Superior temporal gyrus (tissue), 1 donor: ENCODE measurements at regions not wholly inside any gene's neighbourhood (a gene's known extent, or its start where the extent isn't known, plus 50 kb on each side); places are given as distances from the start of the nearest gene placed in this dataset.

Experiments
- DNase-seq: peaks from one replicate; pipeline ENCODE4 v3.0.0-alpha.2; 2016; ENCODE audit errors: extremely low spot score

DNA sequence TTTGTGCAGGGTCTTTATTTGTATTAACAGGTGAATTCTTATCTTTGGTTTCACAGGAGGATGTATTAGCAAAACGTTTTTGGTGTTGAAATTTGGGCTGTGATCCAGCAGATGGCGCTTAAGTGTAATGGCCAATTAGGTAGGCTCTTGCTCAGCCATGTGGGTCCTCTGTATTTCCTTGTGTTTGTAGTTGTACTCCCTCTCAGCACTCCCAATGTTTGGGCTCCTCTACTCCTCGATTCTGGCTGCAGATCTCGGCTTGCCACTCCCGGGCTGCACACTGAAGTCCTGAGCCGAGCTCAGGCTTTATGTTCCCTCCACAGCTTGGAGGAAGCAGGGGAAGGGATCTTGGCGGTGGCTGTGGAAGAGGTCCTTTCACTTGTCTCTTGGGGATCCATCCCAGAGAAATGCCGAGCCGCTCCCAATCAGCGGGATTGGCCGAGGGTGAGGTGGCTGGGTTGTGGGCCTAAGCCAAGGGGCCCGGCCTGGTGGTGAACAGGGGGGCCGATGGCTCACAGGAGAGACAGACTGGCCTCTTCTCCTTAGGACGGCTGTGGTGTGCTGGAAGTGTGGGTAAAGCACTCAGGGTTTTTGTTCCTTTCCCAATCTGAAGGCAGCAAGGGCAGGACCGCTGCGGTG, 133.7 kb downstream of the AEBP2 start:
- DNase-seq = no peak

DNA sequence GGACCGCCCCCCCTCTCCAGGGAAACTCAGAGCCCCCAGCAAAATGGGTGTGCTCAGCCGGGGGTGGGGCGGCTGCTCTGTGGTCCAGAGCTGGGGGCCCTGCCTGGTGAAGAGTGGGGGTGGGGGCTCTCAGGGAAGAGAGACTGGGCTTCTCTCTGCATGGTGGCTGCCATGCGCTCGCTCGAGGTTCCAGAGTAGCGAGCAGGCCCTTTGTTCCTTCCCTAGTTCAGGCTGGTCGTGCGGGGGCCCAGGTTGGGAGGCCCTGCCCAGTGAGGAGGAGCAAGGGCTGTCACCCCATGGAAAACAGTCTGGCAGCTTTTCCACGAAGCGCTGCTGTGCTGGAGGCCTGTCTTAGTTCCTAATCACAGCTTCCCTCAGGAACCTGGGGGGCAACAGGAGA, 134.6 kb downstream of the AEBP2 start:
- no peak for DNase-seq

DNA sequence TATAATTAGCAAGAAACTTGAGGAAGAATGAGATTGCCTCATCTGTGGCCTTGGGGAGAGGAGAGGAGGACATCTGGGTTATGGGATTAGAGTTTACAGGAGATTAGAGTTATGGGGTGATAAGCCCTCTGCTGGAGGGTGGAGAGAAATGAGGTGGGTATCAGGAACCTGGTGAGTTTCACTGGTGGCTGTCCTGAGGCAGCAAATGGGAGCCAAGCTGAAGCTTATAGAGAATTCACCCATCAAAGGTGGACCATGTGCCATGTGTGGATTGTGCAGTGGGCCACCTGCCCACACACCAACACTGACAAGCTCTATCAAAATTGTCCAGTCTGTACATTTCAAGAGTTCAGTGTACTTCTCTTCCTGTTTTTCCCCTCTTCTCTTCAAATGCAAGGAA, 135.3 kb downstream of the AEBP2 start:
- no peak for DNase-seq

DNA sequence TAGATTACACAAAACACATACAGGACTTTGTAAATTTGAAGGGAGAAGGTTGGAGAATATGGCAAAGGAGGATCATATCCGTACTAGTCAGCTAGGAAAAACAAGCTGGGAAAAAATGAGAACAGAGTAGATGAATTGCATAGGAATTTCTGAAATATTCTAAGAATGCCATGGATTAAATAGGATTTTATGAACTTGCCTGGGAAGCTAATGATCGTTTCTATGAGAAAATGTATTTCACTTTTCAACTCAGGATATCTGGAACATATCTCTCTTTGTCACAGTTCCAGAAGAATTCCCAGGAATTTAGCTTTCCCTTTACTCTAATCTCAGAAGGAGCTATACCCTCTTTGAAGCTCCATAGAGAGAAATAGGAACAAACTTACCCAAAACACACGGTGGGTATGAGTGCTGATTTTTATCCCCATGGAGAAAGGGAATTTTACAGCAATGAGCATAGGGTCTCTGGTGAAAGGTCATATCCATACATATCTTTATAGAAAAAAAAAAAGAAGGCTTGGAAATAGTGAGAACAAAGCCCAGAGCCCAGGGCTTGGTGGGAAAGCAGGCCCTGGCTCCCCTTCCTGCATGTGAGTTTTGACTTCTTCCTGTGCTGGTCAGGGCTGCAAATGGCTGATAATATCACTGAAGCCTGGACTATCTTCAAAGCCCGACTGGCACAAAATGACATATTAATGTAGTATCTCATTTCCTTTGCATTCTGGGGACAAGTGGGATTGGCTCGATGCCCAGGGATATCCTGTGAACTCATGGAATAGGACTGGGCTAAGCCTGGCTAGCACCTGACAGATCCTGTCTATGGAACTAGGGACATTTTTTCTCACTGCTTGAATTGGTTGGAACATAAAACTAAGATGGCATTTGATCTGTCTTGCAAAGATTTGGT, 136.3 kb downstream of the AEBP2 start:
- no peak for DNase-seq

DNA sequence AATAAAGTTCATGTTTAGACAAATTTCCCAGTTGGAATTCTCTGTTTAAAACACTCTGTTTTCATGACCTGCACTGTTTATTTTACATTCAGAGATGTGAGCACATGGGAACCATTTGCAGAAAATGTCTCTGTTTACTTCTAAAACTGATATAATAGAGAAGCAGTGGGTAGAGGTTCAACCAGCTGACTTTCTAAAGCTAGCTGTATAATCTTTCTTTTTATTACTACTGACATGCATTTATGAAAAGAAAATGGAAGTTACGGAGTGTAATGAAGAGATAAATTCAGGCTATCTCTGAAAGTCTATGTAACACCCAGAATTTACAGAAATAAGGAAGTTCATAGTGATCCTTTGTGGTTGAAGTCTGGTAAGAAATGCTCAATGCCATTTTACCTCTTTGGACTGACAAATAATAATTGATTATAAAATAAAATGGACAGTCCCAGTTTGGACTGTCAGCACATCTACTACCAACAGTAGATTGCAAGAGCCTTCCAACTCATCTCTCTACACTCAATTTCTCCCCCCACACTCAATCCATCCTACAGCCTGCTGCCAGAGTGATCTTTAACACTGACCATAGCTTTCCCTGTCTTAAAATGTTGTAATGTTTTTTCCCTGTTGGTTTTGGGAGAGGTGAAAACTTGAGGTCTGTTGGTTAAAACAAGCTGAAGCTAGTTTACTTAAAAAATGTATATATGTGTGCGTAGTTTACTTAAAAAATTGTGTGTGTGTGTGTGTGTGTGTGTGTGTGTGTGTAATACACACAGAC, 137.4 kb downstream of the AEBP2 start:
- DNase-seq = no peak

DNA sequence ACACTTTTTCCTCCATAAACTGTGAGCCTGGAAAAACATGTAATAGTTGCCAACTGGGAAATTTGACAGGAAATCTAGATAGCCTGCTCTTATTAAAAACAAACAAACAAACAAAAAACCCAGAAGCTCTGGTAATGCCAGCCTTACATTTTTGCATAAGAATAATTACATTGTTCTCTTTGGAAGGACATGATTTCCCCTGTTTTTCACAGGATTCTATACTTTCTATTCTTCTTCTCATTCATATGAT, 137.9 kb downstream of the AEBP2 start:
- no peak for DNase-seq

DNA sequence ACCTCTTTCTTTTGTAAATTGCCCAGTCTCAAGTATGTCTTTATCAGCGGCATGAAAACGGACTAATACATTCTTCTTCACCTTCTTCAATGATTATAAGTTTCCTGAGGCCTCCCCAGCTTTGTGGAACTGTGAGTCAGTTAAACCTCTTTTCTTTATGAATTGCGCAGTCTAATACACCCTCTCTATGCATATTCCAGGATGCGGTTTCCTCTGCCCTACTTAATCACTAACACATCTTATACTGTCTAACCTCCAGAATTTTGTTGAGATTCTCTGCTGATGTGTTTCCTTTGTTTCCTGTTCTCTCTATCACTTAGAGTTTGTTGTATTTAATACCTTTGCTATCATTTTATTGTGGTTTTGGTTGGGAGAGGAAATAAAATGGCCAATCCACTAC, 145.4 kb downstream of the AEBP2 start:
- no peak for DNase-seq

DNA sequence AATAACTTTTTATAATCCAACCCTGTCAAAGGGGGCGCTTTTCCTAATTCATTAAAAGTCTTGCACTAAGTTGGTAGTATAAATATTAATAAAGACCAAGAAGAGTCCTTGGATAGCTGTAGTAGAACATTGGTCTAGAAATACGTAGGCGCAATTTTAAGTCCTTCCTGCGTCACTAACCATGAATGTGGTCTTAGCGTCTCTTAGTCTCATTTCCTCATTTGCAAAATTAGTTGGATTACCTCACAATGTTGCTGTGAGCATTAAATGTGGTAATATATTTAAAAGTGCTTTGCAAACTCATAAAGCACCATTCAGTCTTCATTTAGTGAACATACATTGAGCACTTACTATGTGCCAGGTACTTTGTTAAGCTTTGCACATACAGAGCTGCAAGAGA, 149.7 kb downstream of the AEBP2 start:
- DNase-seq = no peak

DNA sequence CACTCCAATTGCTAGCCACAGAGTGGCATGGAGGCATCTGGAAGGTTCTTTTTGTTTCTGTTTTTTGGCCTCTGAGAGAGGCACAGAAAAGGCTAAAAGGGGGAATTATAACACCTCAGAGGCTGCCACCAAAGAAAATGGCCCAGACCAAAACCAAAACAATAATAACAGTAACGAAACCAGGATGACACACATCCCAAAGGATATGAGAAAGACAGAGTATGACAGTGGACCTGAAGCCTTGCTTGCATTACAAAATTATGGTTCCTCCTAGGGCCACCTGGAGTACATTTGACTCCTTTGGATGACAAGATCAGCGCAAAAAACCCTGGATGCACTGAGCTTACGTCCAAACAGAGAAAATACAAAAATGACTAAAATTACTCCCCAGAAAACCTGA, 152.7 kb downstream of the AEBP2 start:
- no peak for DNase-seq

DNA sequence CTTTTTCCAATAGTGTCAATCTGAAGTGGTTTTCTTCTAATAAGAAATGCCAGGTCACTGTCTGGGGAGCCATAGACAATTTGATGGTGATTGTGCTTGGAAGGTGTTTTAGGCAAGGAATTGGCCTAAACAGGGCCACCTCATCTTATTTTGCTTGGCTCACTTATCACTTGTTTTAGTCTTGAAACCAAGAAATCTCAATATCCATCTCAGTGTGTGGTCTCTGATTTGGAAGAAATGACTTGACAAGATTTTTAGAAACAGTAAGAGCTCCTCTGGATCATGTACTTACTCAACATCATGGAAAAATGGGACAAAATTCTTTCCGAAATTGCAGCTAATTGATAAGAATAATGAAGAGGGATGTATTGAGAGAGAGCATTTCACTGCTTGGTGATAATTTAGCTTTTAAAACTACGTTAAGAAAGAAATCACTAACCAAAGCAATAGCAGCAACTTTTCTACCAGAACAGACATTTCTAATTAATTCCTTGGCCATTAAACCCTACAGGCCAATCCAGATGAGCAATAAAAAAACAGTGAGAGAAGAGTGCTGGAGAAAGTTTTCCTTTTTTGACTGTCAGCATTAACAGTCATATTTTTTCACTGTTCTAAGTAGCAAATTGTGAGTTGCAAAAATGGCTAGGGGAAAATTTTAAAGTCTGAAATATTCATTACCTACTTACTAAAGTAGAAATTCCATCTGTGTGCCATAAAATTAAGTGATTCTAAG, 157.3 kb downstream of the AEBP2 start:
- DNase-seq = no peak

DNA sequence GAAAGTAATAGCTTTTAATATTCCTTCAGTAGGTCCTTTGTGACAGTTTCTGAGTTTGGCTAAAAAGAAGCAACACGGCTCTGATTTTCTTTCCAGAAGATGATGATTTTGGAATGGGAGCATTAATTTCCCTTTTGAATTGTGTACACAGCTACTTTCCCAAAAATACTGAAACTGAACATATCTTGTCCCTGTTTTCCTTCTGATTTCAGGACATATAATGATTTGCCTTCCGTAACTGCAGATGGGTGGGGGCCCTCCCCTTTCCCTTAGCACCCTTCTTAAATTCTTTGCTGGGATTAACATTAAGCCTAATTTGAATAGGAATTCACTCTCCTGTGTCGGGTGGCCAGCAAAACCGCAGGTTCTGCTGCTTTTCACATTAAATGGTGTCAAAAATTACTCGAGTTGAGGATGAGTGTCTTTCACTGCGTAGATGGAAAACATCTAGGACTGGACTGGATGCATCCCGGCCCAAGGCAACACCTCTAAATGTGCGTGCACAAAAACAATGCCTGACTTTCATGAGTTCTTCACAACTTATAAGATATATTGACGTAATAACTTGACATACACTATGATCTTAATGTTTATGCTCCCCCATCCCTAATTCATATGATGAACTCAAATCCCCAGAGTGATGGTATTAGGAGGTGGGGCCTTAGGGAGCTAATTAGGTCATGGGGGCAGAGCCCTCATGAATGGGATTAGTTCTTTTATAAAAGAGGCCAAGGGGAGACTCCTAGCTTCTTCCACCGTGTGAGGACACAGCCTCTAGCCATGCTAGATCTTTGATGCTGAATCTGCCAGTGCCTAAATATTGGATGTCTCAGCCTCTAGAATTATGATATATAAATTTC, 158.1 kb downstream of the AEBP2 start:
- DNase-seq = no peak

DNA sequence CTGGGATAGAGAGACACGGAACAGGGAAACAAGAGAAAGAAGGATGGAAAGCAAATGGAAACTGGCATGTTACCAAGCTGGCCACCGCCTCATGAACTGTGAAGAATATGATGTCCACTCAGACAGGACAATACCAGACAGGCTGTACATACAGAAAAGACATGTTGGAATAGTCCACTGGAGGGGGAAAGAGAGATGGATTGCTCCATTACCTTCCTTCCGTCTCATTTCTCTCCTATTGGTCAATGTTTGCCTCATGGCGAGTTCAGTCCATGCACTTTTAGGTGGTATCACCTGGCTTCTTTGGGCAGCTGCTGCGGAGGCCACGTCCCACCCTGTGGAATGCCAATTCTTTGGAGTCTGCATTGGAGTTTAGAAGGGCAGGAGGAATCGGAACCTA, 166.4 kb downstream of the AEBP2 start:
- no peak for DNase-seq

DNA sequence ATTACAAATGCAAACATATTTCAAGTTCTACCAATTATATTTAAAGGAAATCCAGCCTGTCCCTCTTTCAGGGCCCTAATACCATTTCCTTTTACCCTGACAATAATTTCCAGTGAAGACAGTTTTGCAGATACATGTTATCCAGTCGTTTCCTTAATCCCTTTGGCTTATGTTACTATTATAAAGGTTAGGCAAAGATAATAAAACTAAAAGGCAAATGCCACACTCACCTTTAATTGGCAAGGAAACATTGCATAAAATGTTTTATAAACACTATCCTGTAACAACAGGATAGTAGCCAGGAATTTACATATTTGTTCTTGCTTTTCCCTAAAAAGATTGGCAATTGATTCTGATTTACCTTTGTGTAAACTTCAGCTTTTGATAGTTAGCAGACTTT, 168.7 kb downstream of the AEBP2 start:
- DNase-seq = no peak

DNA sequence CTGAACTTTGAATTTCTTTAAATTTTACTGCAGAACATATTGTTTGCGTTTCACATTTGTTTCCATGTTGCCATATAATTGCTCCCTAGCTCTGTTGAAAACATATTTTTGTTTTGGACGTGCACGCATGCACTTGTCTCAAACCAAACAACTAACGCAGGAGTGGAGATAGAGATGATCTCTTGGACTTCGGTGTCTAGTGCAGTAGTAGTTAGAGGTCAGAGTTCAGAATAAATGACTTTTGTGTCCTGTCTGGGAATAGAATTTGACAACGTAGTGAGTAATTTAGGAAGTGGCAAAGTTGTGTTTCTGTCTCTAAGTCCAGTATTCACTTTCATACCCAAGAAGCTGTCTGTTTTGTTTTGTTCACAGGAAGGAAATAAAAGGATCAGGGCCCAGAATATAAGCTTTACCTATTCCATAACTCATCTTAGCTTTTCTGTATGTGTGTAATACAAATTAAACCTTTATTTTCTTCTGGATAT, 173.8 kb downstream of the AEBP2 start:
- no peak for DNase-seq

DNA sequence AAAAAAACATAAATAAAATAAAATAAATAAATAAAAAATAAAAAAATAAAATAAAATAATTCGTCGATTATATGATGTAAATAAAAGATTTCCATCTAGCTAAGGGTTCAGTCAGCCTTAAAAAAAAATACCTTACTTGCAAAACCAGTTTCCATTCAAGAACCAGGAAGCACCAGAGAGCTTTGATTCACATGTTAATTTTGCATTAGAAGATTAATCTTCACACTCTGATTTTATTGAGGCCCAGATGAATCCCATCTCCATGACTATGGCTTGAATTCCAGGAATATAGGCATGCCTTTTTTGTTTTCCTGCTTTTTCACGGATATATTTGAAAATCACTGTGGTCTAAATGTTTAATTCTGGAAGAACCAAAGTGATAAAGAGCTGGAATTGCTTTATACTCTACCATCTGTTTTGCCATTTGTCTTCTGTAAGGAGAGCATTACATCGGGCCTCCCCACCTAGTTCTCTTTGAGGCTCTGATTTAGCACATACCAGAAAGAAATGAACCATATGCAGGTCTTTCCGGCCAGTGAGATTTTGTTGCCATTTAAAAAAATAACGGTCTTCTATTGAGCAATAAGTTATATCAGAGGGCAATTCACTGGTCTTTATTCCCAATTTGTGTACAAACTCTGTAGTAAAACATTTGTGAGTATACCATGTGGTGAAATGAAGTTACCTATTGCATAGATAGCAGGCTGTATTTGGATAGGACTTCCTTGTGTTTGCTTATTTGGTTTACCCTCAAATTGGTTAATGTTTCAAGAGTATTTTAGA, 175.5 kb downstream of the AEBP2 start:
- peak; percentile 33 for DNase-seq

DNA sequence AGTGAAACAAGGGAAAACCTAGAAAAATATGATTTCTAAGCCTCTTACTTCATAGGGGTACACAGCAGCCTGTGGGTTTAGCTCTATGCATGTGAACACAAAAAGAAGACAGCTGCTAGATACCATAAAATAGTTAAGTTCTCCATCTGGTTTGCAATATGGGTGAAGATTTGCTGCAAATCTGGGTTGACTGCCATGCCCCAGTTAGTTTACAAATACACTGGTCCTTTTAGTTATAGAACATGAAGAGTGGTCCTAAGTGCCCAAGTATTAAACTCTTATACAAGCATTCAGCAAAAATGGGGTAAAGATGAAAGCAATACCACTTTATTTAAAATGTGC, 176.1 kb downstream of the AEBP2 start:
- peak; percentile 16 for DNase-seq

DNA sequence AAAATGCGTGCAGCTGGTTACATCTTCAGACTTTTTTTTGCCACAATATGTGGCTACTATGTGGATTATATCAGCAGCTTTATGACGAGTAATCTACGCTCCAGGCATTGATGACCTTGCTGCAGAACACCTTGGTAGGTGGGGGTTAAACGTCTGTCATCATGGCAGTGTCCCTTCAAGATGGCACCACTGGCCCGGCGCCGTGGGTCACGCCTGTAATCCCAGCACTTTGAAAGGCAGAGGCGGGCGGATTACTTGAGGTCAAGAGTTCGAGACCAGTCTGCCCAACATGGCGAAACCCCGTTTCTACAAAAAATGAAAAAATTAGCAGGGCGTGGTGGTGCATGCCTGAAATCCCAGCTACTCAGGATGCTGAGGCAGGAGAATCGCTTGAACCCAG, 177.5 kb downstream of the AEBP2 start:
- no peak for DNase-seq

DNA sequence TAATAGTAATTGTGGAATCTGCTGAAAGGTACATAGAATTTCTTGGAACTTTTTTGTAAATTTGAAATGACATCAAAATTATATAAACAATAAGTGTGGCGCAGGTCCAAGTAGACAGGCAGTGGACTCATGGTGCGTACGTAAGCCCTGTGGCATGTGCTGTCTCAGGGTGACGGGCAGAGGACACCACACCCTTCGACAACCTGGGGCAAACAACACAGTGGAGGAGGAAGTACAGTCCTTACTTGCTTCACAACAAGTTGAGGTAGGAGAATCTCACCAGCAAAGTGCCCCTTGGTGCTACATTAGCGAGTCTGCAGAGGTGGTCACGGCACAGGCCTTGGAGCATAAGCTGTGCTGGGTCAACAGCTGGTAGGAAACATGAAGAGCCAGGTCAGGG, 180.9 kb downstream of the AEBP2 start:
- DNase-seq = no peak

DNA sequence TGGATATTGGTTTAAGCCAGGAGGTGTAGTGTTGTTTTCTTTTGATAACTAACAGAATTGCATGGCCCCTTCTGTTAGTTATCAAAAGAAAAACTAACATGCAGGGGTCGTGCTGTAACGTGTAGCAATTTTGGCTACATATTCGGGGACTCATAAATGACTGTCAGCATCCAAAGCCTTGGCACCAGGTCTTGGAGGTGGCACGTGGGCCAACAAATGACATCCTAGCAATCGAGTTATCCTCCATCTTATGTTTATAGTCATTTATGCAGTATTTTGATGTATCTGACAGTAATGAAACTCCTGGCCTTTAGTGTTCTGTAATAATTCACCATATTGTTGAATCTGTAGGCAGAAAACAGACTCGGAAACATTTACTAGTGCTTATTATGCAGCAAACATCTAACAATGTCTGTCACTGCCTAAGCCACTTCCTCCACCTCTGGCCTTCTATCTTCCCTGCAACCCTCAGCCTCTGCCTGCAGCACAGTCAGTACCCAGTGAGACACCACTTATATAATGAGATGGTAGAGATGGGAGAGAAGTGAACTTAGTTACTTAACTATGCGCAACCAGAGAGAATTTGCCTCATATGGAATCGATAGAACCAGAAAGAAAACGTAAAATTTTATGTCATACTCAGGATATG, 184.6 kb downstream of the AEBP2 start:
- no peak for DNase-seq

DNA sequence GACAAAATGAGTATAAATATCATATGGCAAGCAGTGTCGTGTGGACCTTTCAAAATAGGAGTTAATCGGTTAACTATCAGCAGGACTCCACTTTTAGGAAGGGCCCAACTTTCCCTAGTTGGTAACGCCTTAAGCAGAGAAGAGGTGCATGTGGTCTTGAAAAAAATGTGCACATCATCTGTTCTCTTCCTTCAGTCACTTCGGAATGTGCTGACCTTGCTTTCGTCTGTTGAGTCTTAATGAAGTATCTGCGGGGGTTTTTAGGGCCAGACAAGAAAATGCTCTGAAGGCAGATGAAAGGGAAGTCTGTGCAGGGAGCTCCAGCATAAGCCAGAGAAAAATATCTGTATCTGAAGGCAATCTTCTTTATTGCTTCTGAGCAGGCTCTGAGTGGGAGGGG, 185.2 kb downstream of the AEBP2 start:
- no peak for DNase-seq
